Kidney epithelial cell (primary cell): ENCODE measurements at regions not wholly inside any gene's neighbourhood (a gene's known extent, or its start where the extent isn't known, plus 50 kb on each side); places are given as distances from the start of the nearest gene placed in this dataset.

ENCODE experiments used
- DNase-seq: peaks from one replicate; pipeline ENCODE4 v3.0.0-alpha.2; 2010; ENCODE audit warnings: low read depth
- H3K27me3 ChIP-seq: 2 replicates; pipeline ENCODE4 v1.6.0; 2011; ENCODE audit warnings: low read length; ENCODE audit not compliant: control insufficient read depth, insufficient read depth
- H3K36me3 ChIP-seq: 2 replicates; pipeline ENCODE4 v1.5.1; 2011; ENCODE audit warnings: low read length; ENCODE audit not compliant: control insufficient read depth, insufficient read depth
- H3K4me3 ChIP-seq: 2 replicates; pipeline ENCODE4 v1.5.1; 2011; ENCODE audit warnings: low read depth, mild to moderate bottlenecking, control low read depth, low read length
- TF ChIP-seq, protein P1 (sequence below): IDR thresholded peaks from 2 replicates; pipeline ENCODE4 v1.5.1; 2011; ENCODE audit warnings: mild to moderate bottlenecking, moderate library complexity, low read length, control low read depth, inconsistent platforms; ENCODE audit not compliant: insufficient read depth, poor library complexity, severe bottlenecking

DNA sequence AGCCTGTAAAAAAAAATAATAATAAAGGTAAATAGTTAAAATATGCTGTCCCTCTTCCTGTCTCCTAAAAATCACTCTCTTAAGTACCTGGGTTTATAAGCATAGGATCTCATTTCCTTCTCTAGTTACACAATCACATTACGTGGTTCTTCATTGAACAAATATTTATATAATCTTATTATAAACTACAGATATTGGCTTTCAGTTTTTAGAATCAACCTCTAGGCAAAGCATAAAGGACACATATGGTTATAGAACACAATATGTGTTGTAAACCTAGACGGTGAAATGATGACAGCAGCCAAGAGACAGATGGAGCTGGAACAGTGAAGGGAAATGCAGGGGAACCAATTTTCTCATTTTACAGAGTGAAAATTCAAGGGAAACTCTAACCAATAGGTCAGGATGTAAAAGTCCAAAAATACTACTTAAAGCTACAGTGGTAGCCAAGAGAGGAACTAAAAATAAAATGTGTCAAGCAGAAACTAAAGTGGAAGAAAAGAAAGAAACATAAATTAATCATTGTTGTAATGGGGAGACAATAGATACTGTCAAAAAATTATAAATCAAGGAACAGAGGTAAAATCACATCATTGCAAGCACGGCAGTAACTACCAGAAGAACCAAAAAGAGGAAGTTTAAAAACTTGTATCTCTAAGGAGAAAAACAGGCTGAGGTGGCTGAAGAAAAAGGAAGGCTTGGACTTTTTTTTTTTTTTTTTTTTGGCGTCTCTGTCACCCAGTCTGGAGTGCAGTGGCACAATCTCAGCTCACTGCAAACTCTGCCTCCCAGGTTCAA is 82.8 kb upstream of the CDYL start:
- Histone ChIP-seq H3K4me3 (no peak overlapping the region), H3K36me3 (no peaks in the 10 kb centered on the region), H3K27me3 (no peaks in the 10 kb centered on the region)
- no peak for DNase-seq
- TF ChIP-seq, protein P1, sequence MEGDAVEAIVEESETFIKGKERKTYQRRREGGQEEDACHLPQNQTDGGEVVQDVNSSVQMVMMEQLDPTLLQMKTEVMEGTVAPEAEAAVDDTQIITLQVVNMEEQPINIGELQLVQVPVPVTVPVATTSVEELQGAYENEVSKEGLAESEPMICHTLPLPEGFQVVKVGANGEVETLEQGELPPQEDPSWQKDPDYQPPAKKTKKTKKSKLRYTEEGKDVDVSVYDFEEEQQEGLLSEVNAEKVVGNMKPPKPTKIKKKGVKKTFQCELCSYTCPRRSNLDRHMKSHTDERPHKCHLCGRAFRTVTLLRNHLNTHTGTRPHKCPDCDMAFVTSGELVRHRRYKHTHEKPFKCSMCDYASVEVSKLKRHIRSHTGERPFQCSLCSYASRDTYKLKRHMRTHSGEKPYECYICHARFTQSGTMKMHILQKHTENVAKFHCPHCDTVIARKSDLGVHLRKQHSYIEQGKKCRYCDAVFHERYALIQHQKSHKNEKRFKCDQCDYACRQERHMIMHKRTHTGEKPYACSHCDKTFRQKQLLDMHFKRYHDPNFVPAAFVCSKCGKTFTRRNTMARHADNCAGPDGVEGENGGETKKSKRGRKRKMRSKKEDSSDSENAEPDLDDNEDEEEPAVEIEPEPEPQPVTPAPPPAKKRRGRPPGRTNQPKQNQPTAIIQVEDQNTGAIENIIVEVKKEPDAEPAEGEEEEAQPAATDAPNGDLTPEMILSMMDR, result no peak

DNA sequence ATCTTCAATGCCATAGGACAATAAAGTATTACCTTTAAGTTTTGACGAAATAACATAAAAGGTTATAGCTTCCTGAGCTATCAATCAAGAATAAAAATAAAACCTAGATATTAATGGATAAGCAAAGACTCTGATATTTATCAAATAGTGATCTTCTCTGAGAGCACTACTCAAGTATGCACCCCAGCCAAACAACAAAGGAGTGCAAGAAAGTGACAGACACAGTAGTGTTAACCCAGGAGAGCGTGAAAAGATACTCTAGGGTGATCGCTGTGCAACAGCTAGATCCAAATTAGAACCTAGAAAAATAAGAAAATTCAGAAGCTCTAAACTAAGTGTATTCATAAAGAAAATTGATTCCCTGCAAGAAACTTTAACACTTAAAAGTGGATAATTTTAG is 83.5 kb upstream of the CDYL start:
- no peaks in the 10 kb centered on the region for H3K36me3 ChIP-seq
- no peaks in the 10 kb centered on the region for H3K27me3 ChIP-seq
- TF ChIP-seq, protein P1, result no peak
- DNase-seq, result no peak
- H3K4me3 ChIP-seq, result no peak overlapping the region

DNA sequence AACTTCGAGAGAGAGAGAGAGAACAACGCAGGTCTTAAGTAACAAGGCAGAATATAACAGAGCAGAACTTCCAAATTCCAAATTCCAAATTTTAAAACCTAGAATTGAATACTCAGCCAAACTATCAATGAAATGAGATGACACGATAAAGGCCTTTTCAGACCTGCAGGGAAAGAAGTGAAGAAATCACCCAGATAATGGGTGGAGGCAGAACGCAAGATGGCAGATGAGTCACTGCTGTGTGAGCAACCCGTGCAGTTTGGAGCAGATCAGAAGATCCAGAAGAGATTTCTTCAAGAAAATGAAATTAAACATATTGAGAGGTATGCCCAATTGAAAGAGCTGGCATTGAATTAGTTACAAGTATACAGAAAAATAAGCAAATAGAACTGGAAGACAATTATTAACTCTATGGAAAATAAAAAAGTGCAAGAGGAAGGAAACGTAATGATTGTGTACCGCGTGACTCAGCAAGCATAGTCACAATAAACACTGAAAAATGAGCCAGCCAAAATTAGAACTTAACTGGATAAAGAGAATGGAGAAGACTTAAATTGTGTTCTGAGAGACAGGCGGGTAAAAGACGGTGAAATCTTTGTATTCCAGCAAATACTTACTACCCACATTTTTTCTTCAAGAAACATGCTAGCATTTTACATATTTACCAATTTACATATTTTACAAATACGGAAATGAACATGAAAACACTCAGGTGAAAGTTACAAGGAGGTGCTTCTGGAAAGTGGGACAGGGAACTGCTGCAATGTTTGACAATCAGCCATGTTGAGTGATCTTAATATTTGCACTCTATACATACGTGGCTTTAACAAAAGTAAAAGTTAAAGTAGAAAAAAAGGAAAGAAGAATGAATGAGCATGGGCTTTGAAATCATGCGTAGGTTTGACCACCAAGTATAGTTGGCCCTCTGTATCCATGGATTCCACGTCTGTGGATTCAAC is 87.9 kb upstream of the CDYL start:
- TF ChIP-seq, protein P1, result no peak
- DNase-seq, result peak; percentile 34
- no peak overlapping the region for H3K4me3 ChIP-seq
- H3K27me3 ChIP-seq, result no peaks in the 10 kb centered on the region
- H3K36me3 ChIP-seq, result no peaks in the 10 kb centered on the region

DNA sequence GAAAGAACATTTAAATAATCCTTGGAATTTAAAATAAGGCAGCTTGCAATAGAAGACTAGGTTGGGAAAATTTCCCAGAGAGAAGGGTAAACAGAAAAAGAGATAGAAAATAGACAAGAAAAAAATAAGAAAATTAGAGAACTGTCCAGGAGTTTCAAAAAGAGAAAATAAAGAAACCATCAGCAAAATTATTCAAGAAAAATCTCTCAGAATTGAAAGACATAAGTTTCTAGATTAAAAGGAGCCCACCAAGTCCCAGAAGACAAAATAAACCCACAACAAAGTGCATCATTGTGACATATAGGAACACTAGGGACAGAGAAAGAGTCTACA is 88.6 kb upstream of the CDYL start:
- TF ChIP-seq, protein P1, result no peak
- H3K4me3 ChIP-seq, result no peak overlapping the region
- no peak for DNase-seq
- H3K36me3 ChIP-seq, result no peaks in the 10 kb centered on the region
- no peaks in the 10 kb centered on the region for H3K27me3 ChIP-seq

DNA sequence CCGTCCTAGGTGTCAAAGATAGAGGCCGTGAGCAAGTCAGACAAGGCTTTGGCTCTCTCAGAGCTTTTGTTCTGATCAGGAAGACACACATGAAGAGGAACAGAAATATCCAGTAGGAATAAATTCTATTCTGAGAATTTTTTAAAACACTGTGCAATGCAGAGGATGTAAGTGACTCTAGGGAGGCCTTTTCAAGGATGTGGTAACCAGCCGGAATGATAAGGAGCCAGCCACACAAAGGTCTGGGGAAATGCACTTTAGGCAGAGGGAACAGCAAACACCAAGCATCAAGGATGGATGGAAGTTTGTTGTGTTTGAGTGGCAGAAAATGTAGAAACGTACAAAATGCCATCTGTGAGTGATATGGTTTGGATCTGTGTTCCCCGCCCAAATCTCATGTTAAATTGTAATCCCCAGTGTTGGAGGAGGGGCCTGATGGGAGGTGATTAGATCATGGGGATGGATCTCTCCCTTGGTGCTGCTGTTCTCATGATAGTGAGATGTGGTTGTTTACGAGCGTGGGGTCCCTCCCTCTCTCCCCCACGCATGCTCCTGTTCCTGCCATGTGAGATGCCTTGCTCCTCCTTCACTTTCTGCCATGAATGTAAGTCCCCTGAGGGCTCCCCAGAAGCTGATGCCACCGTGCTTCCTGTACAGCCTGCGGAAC is 93.6 kb upstream of the CDYL start:
- Histone ChIP-seq H3K4me3 (no peak overlapping the region), H3K36me3 (no peaks in the 10 kb centered on the region), H3K27me3 (no peaks in the 10 kb centered on the region)
- TF ChIP-seq, protein P1, result no peak
- no peak for DNase-seq
